H9 (cell line): ENCODE measurements at regions not wholly inside any gene's neighbourhood (a gene's known extent, or its start where the extent isn't known, plus 50 kb on each side); places are given as distances from the start of the nearest gene placed in this dataset.

Experiments
- DNase-seq: peaks from one replicate; pipeline ENCODE4 v3.0.0-alpha.2; 2017
- H2AFZ ChIP-seq: one replicate; pipeline ENCODE4 v1.6.1; 2013; ENCODE audit warnings: mild to moderate bottlenecking, low read length, control low read depth, moderate library complexity
- H2AK5ac ChIP-seq: 2 replicates; pipeline ENCODE4 v1.6.1; 2013; ENCODE audit warnings: low read length, control low read depth, mixed read lengths; ENCODE audit not compliant: insufficient read length
- H2BK120ac ChIP-seq: one replicate; pipeline ENCODE4 v1.6.1; 2013; ENCODE audit warnings: low read depth, mild to moderate bottlenecking, low read length, control low read depth, inconsistent platforms; ENCODE audit not compliant: poor library complexity, severe bottlenecking
- H2BK12ac ChIP-seq: 2 replicates; pipeline ENCODE4 v1.6.1; 2013; ENCODE audit warnings: low read length, control low read depth, mixed read lengths, low read depth; ENCODE audit not compliant: insufficient read length
- H2BK15ac ChIP-seq: 2 replicates; pipeline ENCODE4 v1.6.1; 2013; ENCODE audit warnings: low read depth, low read length, control low read depth
- H2BK20ac ChIP-seq: one replicate; pipeline ENCODE4 v1.6.1; 2013; ENCODE audit warnings: low read depth, mild to moderate bottlenecking, low read length, control low read depth, inconsistent platforms; ENCODE audit not compliant: poor library complexity, severe bottlenecking
- H2BK5ac ChIP-seq: 2 replicates; pipeline ENCODE4 v1.6.1; 2013; ENCODE audit warnings: low read length, control low read depth, mixed read lengths; ENCODE audit not compliant: insufficient read length
- H3K14ac ChIP-seq: 2 replicates; pipeline ENCODE4 v1.6.1; 2013; ENCODE audit warnings: low read length, control low read depth; ENCODE audit not compliant: insufficient read depth
- H3K18ac ChIP-seq: 2 replicates; pipeline ENCODE4 v1.6.1; 2013; ENCODE audit warnings: low read depth, mild to moderate bottlenecking, mixed read lengths, low read length, control low read depth; ENCODE audit not compliant: insufficient read length
- H3K23ac ChIP-seq: 2 replicates; pipeline ENCODE4 v1.6.1; 2013; ENCODE audit warnings: low read length, control low read depth, mixed read lengths, low read depth; ENCODE audit not compliant: insufficient read length
- H3K23me2 ChIP-seq: 2 replicates; pipeline ENCODE4 v1.6.1; 2013; ENCODE audit warnings: low read depth, mild to moderate bottlenecking, mixed read lengths, low read length, control low read depth; ENCODE audit not compliant: insufficient read length, poor library complexity, severe bottlenecking
- H3K27ac ChIP-seq: 2 replicates; pipeline ENCODE4 v1.5.1; 2013; ENCODE audit warnings: low read length, control low read depth, mixed read lengths, low read depth; ENCODE audit not compliant: insufficient read length
- H3K27me3 ChIP-seq: 2 replicates; pipeline ENCODE4 v1.6.1; 2013; ENCODE audit warnings: low read length, control low read depth, inconsistent platforms; ENCODE audit not compliant: insufficient read depth
- H3K4ac ChIP-seq: 2 replicates; pipeline ENCODE4 v1.6.1; 2013; ENCODE audit warnings: low read depth, mild to moderate bottlenecking, control low read depth, inconsistent platforms, low read length, moderate library complexity
- H3K4me1 ChIP-seq: 2 replicates; pipeline ENCODE4 v1.6.1; 2013; ENCODE audit warnings: low read length, control low read depth, inconsistent platforms; ENCODE audit not compliant: insufficient read depth
- H3K4me2 ChIP-seq: 2 replicates; pipeline ENCODE4 v1.6.1; 2013; ENCODE audit warnings: low read length, control low read depth, mixed read lengths; ENCODE audit not compliant: insufficient read length, insufficient read depth
- H3K56ac ChIP-seq: 2 replicates; pipeline ENCODE4 v1.6.1; 2013; ENCODE audit warnings: low read depth, mild to moderate bottlenecking, mixed read lengths, low read length, control low read depth; ENCODE audit not compliant: insufficient read length
- H3K79me1 ChIP-seq: 2 replicates; pipeline ENCODE4 v1.6.1; 2013; ENCODE audit warnings: low read depth, mild to moderate bottlenecking, moderate library complexity, low read length, control low read depth, inconsistent platforms; ENCODE audit not compliant: insufficient read depth, poor library complexity, severe bottlenecking
- H3K79me2 ChIP-seq: 2 replicates; pipeline ENCODE4 v1.6.1; 2013; ENCODE audit warnings: low read length, control low read depth, inconsistent platforms; ENCODE audit not compliant: insufficient read depth
- H3K9ac ChIP-seq: 2 replicates; pipeline ENCODE4 v1.6.1; 2013; ENCODE audit warnings: low read length, control low read depth, mixed read lengths; ENCODE audit not compliant: insufficient read length; ENCODE audit errors: extremely low read depth
- H3K9me3 ChIP-seq: one replicate; pipeline ENCODE4 v1.6.1; 2013; ENCODE audit warnings: low read depth, low read length, inconsistent platforms; ENCODE audit not compliant: control insufficient read depth
- H3T11ph ChIP-seq: one replicate; pipeline ENCODE4 v1.6.1; 2013; ENCODE audit warnings: mild to moderate bottlenecking, low read length, control low read depth, inconsistent platforms
- H4K20me1 ChIP-seq: one replicate; pipeline ENCODE4 v1.6.1; 2013; ENCODE audit not compliant: control insufficient read depth, insufficient read length, insufficient read depth
- H4K5ac ChIP-seq: 2 replicates; pipeline ENCODE4 v1.6.1; 2013; ENCODE audit warnings: low read depth, mild to moderate bottlenecking, mixed read lengths, low read length, control low read depth; ENCODE audit not compliant: insufficient read length
- H4K8ac ChIP-seq: replicated peaks from 2 replicates; pipeline ENCODE4 v1.6.1; 2013; ENCODE audit warnings: low read length, control low read depth, mixed read lengths, low read depth; ENCODE audit not compliant: insufficient read length
- H4K91ac ChIP-seq: 2 replicates; pipeline ENCODE4 v1.6.1; 2013; ENCODE audit warnings: low read depth, mild to moderate bottlenecking, moderate library complexity, mixed read lengths, low read length, control low read depth; ENCODE audit not compliant: insufficient read length
- H3K27ac Mint-ChIP-seq, 3 experiments: 2 replicates in 2 of 3; 3 replicates in 1 of 3; pipeline ENCODE4 v1.8.0; 2020 to 2021; ENCODE audit warnings: mixed read lengths in 3 of 3, mild to moderate bottlenecking in 1 of 3, moderate library complexity in 1 of 3
- H3K27me3 Mint-ChIP-seq: 2 replicates; pipeline ENCODE4 v1.8.0; 2021; ENCODE audit warnings: low read depth, mild to moderate bottlenecking, moderate library complexity, mixed read lengths
- H3K36me3 Mint-ChIP-seq, 3 experiments: 2 replicates in 2 of 3; 3 replicates in 1 of 3; pipeline ENCODE4 v1.8.0; 2020 to 2021; ENCODE audit warnings: low read depth in 3 of 3, mixed read lengths in 3 of 3; ENCODE audit not compliant: insufficient read depth in 1 of 3
- H3K4me1 Mint-ChIP-seq, 2 experiments: 2 replicates each; pipeline ENCODE4 v1.8.0; 2020; ENCODE audit warnings: mixed read lengths in 2 of 2
- H3K4me3 Mint-ChIP-seq, 2 experiments: 2 replicates in 1 of 2; 3 replicates in 1 of 2; pipeline ENCODE4 v1.8.0; 2020 to 2021; ENCODE audit warnings: mild to moderate bottlenecking in 2 of 2, mixed read lengths in 2 of 2, moderate library complexity in 1 of 2
- H3K9me3 Mint-ChIP-seq, 2 experiments: 2 replicates in 1 of 2; 3 replicates in 1 of 2; pipeline ENCODE4 v1.8.0; 2020; ENCODE audit warnings: mild to moderate bottlenecking in 2 of 2, mixed read lengths in 2 of 2, moderate library complexity in 1 of 2
- WGBS: extraction: QIAGEN DNeasy Blood & Tissue Kit; methylation state at CpG from one replicate; pipeline ENCODE4 v1.1.7; 2013; ENCODE audit warnings: missing lambda C conversion rate, low lambda C conversion rate, mixed read lengths; ENCODE audit not compliant: insufficient read length; ENCODE audit errors: extremely low coverage; 5-methylcytosine and 5-hydroxymethylcytosine counted together
- TF ChIP-seq, protein P1 (sequence below): fragments of 200-600 bp; sonication (generic); conservative IDR thresholded peaks from 3 replicates; pipeline ENCODE4 v1.8.0; 2021; ENCODE audit warnings: antibody characterized with exemption, mild to moderate bottlenecking

- Histone ChIP-seq H2BK120ac (no peak overlapping the region), H2AFZ (no peak overlapping the region), H2BK20ac (no peak overlapping the region), H4K20me1 (no peaks in the 10 kb centered on the region), H4K5ac (no peak overlapping the region), H3K23me2 (no peaks in the 10 kb centered on the region), H3K9me3 (no peaks in the 10 kb centered on the region), H2BK5ac (no peak overlapping the region), H3K27me3 (no peaks in the 10 kb centered on the region), H3K79me2 (no peaks in the 10 kb centered on the region; the same call in 1 of the 2 replicates), H4K91ac (no peak overlapping the region), H3K4ac (no peak overlapping the region), H2BK12ac (no peak overlapping the region), H3K27ac (no peak overlapping the region), H3K18ac (no peak overlapping the region), H3T11ph (no peak overlapping the region), H3K4me1 (no peaks in the 10 kb centered on the region), H3K9ac (no peak overlapping the region), H3K23ac (no peak overlapping the region), H3K56ac (no peak overlapping the region), H2AK5ac (no peak overlapping the region), H2BK15ac (no peak overlapping the region), H4K8ac (no peak overlapping the region), H3K79me1 (no peaks in the 10 kb centered on the region), H3K14ac (no peak overlapping the region), H3K4me2 (no peak overlapping the region)
- WGBS = no CpG with 5 or more reads among the region's 4 CpGs
- Mint-ChIP-seq H3K4me3 (no peak overlapping the region), H3K9me3 (peaks cover 9 to 14% of the 10 kb centered on the region in 2 experiments), H3K27me3 (peaks cover 12% of the 10 kb centered on the region), H3K27ac (no peak overlapping the region), H3K36me3 (peaks cover 0 to 8% (median 8%) of the 10 kb centered on the region in 3 experiments; a peak in 2 of 7 replicates), H3K4me1 (peaks cover 0 to 9% of the 10 kb centered on the region in 2 experiments; a peak in 2 of 4 replicates)
- no peak for DNase-seq
- TF ChIP-seq, protein P1, sequence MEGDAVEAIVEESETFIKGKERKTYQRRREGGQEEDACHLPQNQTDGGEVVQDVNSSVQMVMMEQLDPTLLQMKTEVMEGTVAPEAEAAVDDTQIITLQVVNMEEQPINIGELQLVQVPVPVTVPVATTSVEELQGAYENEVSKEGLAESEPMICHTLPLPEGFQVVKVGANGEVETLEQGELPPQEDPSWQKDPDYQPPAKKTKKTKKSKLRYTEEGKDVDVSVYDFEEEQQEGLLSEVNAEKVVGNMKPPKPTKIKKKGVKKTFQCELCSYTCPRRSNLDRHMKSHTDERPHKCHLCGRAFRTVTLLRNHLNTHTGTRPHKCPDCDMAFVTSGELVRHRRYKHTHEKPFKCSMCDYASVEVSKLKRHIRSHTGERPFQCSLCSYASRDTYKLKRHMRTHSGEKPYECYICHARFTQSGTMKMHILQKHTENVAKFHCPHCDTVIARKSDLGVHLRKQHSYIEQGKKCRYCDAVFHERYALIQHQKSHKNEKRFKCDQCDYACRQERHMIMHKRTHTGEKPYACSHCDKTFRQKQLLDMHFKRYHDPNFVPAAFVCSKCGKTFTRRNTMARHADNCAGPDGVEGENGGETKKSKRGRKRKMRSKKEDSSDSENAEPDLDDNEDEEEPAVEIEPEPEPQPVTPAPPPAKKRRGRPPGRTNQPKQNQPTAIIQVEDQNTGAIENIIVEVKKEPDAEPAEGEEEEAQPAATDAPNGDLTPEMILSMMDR = no peak
Measured at GRCh38 chr13:72071713-72072112, 204.7 kb upstream of the DACH1 start.
